Coronary artery (tissue), 2 donors: ENCODE measurements at regions not wholly inside any gene's neighbourhood (a gene's known extent, or its start where the extent isn't known, plus 50 kb on each side); places are given as distances from the start of the nearest gene placed in this dataset.

Source experiments
- DNase-seq: peaks from one replicate; pipeline ENCODE4 v3.0.0-alpha.2; 2017; ENCODE audit warnings: low spot score
- H3K27ac ChIP-seq, 2 donors: fragments of 200-600 bp; sonication (generic); one replicate each; pipeline ENCODE4 v1.5.1; 2016 to 2019
- H3K4me3 ChIP-seq: fragments of 200-600 bp; sonication (generic); 2 replicates; pipeline ENCODE4 v1.5.1; 2016; ENCODE audit warnings: mild to moderate bottlenecking, moderate library complexity
- TF ChIP-seq, protein P1 (sequence below): fragments of 200-600 bp; sonication (generic); IDR thresholded peaks from one replicate; pipeline ENCODE4 v1.5.1; 2019; ENCODE audit warnings: antibody characterized with exemption

DNA sequence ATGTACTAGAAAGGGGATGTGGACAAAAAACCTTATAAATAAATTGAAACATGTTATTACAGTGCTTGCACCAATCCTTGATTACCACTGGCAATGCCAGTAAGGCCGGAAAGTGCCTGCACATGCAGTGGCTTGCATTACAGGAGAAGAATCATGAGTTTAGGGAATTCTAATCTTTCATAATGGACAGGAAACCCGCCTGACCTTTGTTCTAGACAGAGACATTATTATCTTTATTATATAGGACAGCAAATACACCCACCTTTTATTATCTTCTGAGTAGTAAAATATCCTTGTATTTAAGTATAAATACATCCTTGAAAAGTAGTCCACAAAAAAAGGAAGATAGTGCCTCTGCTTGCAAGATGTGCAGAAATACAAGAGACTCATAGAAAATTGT is 379.9 kb upstream of the LCORL start:
- Histone ChIP-seq H3K4me3 (no peak overlapping the region), H3K27ac (no peak overlapping the region)
- TF ChIP-seq, protein P1, sequence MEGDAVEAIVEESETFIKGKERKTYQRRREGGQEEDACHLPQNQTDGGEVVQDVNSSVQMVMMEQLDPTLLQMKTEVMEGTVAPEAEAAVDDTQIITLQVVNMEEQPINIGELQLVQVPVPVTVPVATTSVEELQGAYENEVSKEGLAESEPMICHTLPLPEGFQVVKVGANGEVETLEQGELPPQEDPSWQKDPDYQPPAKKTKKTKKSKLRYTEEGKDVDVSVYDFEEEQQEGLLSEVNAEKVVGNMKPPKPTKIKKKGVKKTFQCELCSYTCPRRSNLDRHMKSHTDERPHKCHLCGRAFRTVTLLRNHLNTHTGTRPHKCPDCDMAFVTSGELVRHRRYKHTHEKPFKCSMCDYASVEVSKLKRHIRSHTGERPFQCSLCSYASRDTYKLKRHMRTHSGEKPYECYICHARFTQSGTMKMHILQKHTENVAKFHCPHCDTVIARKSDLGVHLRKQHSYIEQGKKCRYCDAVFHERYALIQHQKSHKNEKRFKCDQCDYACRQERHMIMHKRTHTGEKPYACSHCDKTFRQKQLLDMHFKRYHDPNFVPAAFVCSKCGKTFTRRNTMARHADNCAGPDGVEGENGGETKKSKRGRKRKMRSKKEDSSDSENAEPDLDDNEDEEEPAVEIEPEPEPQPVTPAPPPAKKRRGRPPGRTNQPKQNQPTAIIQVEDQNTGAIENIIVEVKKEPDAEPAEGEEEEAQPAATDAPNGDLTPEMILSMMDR, result no peak
- DNase-seq, result no peak

GRCh38 chr4:18398661-18399060 is 377.1 kb upstream of the LCORL start:
- no peak overlapping the region for H3K27ac ChIP-seq
- TF ChIP-seq, protein P1, result no peak
- no peak for DNase-seq
- H3K4me3 ChIP-seq, result no peak overlapping the region

- H3K4me3 ChIP-seq, result no peak overlapping the region
- no peak for DNase-seq
- no peak overlapping the region for H3K27ac ChIP-seq
- TF ChIP-seq, protein P1, result no peak
Observed at GRCh38 chr4:18397681-18398390, 376.3 kb upstream of the LCORL start.

- Histone ChIP-seq H3K4me3 (no peak overlapping the region), H3K27ac (no peak overlapping the region)
- TF ChIP-seq, protein P1, result no peak
- DNase-seq, result no peak
Observed at GRCh38 chr4:18394656-18395055, 373.1 kb upstream of the LCORL start.

- TF ChIP-seq, protein P1, result no peak
- H3K4me3 ChIP-seq, result no peak overlapping the region
- DNase-seq, result no peak
- H3K27ac ChIP-seq, result no peak overlapping the region
Observed at GRCh38 chr4:18391354-18391728, 369.8 kb upstream of the LCORL start.

GRCh38 chr4:18390655-18391353 is 369.2 kb upstream of the LCORL start:
- Histone ChIP-seq H3K27ac (no peak overlapping the region), H3K4me3 (no peak overlapping the region)
- TF ChIP-seq, protein P1, result no peak
- no peak for DNase-seq

- H3K4me3 ChIP-seq, result no peak overlapping the region
- no peak overlapping the region for H3K27ac ChIP-seq
- TF ChIP-seq, protein P1, result no peak
- DNase-seq, result no peak
Observed at GRCh38 chr4:18389115-18389514, 367.6 kb upstream of the LCORL start.
